ENCODE measurements at regions not wholly inside any gene's neighbourhood (a gene's known extent, or its start where the extent isn't known, plus 50 kb on each side); places are given as distances from the start of the nearest gene placed in this dataset.
"Not testable (repeated sequence)": the region's sequence is repeated elsewhere in the genome, so short reads cannot be mapped to it uniquely, and the experiment has no call there.

DNA sequence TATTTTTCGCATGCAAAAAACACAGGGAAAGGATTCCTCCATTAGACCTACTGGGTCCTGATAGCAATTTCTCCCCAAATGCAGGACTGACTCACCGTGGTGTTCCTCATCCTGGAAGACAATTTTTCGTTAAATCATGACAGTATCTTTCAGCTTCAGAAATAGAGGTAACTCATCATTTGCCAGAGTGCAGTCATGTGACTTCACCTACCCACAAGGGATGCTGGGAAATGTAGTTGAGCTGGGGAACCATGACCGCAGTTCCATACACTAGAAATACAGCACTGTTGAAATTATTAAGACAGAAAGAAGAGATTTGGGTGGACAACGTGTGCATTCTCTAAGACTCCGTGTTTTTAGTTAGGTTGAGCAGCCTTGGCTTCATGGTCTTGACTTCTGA, 269.5 kb upstream of the USP9Y start:
- DNase-seq: no peak
- in situ Hi-C loops (cut with MboI; ENCODE audit: low pct_unique_long_range_greater_than_20kb, low sequenced_read_pairs): no loop called here

DNA sequence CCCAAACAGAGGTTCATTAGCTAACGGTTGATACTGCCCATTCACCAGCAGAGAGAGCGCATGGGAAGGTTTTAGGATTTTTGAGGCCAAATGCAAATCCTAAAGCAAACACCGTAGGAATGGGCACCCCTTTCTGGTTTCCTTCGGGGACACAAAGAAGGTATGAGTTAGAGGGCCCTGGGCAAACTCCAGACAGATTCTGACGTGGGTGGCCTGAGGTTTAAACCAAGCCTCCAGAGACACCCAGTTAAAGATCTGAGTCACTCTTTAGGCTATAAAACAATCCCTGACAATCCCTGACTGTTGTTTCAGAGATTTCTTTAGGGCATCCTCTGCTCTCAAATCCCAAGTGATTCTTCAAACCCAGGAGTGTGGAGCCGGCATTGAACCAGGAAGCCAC, 262.2 kb upstream of the USP9Y start:
- in situ Hi-C loops (cut with MboI; ENCODE audit: low pct_unique_long_range_greater_than_20kb, low sequenced_read_pairs); DNase-seq: not testable (repeated sequence)

DNA sequence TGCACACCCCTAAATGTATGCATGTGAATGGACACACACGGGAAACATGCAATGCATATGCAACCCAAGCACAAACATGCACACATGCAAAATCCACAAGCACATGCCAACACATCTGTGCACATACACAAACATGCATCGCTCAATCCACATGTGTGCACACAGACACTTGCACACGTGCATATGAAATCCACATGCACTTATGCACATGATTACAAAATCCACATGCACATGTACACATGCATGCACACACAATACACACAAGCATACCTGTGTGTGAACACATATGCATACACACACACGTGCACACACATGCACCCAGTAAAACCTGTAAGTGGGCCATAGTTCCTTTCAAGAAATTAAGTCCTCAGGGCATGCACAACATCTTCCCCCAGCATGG, 256.8 kb upstream of the USP9Y start:
- in situ Hi-C loops (cut with MboI; ENCODE audit: low pct_unique_long_range_greater_than_20kb, low sequenced_read_pairs): no loop called here
- no peak for DNase-seq

DNA sequence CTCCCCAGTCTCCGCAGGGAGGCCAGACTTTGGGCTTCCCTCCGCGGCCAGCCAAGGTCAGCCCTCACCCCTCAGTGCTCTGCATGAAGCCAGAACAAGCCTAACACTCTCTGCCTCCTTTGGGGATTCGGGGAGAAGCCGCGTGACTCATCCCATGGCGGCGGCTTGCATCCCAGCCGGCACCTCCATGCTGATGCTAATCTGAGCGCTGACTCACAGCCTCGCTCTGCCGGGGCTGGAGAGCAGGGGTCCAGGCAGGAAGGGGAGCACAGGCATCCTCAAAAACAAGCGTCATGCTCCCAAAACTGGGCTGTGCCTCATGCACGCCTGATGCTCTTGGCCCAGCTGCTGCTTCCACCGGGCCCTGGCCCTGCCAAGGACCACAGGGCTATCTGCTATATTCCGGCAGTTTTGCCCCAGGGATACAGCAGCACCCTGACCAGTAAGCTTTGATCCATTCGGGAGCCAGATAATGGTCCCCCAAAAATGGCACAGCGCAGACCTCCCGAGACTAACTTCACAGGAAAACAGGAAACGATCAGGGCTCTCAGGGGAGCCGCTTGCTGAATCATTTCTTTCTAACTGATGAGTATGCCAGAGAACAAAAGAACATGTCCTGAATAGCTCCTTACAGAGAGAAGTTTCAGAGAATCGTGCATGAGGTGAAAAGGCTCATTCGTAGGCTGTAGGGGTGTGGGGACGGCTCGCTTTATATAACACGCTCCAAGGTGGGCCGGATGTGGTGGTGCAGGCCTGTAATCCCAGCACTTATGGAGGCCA, 254.4 kb upstream of the USP9Y start:
- DNase-seq; in situ Hi-C loops (cut with MboI; ENCODE audit: low pct_unique_long_range_greater_than_20kb, low sequenced_read_pairs): not testable (repeated sequence)

DNA sequence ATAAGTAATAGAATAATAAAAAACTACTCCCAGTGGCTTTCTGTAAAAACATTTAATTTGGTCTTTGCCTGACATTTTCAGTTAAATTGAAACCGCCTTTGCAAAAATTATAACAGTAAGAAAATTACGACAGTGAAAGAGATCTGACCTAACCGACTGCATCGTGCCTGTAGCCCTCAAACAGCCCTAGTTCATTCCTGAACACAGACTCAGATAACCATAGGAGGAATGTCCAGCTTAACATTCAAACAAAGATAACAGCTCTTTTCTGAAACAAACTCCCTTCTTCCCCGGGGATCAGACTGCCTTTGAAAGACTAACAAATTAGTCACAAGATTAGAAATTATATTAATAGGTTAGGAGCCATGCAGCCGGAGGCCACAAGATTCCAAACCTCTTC, 252.5 kb upstream of the USP9Y start:
- in situ Hi-C loops (cut with MboI; ENCODE audit: low pct_unique_long_range_greater_than_20kb, low sequenced_read_pairs); DNase-seq: not testable (repeated sequence)

DNA sequence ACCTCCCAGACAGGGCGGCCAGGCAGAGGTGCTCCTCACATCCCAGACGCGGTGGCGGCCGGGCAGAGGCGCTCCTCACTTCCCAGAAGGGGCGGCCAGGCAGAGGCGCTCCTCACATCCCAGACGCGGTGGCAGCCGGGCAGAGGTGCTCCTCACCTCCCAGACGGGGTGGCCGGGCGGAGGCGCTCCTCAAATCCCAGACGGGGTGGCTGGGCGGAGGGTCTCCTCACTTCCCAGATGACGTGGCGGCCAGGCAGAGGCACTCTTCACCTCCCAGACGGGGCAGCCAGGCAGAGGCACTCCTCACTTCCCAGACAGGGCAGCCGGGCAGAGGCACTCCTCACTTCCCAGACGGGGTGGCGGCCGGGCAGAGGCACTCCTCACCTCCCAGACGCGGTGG, 247.7 kb upstream of the USP9Y start:
- in situ Hi-C loops (cut with MboI; ENCODE audit: low pct_unique_long_range_greater_than_20kb, low sequenced_read_pairs); DNase-seq: not testable (repeated sequence)

DNA sequence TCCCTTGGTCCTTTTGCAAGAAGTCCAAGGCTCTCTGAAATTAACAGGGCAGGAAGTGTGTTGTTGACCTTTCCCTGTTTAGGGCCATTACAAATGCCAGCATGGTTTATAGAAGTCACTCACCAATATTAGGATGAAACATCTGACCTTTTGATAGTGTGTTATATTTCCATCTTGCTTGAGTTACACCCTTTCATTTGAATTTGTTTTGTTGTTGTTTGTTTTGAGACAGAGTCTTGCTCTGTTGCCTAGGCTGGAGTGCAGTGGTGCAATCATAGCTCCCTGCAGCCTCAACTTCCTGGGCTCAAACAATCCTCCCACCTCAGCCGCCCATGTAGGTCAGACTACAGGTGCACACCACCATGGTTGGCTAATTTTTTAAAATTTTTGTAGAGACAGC, 241.1 kb upstream of the USP9Y start:
- no peak for DNase-seq
- in situ Hi-C loops (cut with MboI; ENCODE audit: low pct_unique_long_range_greater_than_20kb, low sequenced_read_pairs): no loop called here

DNA sequence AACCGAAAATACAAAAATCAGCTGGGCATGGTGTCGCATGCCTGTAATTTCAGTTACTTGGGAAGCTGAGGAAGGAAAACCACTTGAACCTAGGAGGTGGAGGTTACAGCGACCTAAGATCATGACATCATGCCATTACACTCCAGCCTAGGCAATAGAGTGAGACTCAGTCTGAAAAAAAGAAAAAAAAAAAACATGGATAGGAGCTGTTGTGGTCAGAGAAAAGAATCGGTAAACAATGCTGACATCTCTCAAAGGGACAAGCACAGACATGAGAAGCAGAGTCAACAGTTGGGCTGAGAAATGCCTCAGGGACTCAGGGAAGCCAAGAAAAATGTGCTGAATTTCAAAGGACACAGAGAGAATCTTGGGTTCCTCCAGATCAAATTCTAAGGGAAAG, 236.9 kb upstream of the USP9Y start:
- in situ Hi-C loops (cut with MboI; ENCODE audit: low pct_unique_long_range_greater_than_20kb, low sequenced_read_pairs): no loop called here
- no peak for DNase-seq

DNA sequence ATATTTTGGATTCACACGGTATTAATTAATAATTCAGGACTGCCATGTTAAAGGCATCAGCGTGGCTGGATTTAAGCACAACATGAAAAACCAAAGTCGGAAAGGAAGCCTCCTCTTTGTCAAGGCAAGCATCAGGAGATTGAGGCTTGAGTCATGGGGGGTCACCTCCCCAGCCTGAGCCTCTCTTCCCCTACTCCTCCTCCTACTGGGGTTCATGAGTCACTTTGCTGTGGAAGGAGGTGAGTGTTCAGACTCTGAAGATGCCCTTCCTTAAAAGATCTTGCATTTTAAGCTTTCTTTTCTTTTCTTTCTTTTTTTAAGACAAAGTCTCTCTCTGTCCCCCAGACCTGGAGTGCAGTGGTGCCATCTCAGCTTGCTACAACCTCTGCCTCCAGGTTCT, 235.3 kb upstream of the USP9Y start:
- in situ Hi-C loops (cut with MboI; ENCODE audit: low pct_unique_long_range_greater_than_20kb, low sequenced_read_pairs): no loop called here
- no peak for DNase-seq

DNA sequence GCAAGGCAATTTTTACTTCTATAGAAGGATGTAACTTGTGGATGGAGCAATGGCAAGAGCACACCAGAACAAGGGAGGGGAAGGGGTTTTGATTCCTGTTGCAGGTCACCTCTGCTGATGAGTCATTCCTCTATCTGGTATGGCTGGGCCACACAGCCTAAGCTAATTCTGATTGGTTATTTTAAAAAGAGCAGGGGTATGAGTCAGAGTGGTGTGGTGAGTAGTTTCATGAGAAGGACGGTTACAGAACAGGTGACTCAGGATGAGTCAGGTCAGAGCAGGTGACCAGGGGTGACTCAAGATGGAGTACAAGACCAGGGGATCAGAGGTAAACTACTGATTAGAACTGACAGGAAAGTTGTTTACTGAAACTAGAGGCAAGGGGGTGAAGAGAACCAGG, 231.9 kb upstream of the USP9Y start:
- in situ Hi-C loops (cut with MboI; ENCODE audit: low pct_unique_long_range_greater_than_20kb, low sequenced_read_pairs): no loop called here
- no peak for DNase-seq

DNA sequence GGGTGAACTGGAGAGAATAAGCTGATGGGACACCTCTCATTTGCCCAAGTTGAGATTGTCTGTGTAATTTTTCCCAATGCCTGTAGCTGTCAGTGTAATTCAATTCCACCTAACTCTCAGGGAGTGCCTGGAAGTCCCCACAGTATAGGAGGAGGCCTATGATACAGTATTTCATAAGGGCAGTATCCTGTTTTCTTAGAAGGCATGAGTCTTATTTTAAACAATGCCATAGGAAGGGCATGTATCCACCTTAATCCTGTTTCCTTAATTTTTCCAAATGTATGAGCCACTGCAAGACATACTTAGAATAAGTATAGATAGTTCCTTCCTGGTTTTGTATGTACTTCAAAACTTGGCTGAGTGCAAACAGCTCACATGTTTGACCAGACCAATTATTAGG, 226.6 kb upstream of the USP9Y start:
- in situ Hi-C loops (cut with MboI; ENCODE audit: low pct_unique_long_range_greater_than_20kb, low sequenced_read_pairs): no loop called here
- DNase-seq: no peak

DNA sequence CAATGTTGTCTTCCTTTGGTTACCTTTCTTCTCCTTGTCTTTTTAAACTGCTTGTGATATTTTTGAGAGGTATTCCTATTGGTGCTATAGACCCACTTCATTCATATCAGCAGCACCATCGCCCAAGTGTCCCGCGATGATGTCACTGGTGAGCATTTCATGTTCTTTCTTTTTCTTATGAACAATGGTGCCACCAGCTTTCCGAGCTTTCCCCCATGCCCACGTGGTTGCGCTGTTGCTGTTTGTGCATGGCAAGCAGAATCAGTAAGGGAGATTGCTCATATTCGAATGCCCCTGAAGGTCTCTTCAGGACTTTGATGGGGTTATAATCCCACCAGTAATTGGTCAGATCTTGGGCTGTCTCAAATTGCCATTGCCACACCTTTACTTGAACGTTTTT, 221.6 kb upstream of the USP9Y start:
- in situ Hi-C loops (cut with MboI; ENCODE audit: low pct_unique_long_range_greater_than_20kb, low sequenced_read_pairs): no loop called here
- peak; percentile 87 for DNase-seq

DNA sequence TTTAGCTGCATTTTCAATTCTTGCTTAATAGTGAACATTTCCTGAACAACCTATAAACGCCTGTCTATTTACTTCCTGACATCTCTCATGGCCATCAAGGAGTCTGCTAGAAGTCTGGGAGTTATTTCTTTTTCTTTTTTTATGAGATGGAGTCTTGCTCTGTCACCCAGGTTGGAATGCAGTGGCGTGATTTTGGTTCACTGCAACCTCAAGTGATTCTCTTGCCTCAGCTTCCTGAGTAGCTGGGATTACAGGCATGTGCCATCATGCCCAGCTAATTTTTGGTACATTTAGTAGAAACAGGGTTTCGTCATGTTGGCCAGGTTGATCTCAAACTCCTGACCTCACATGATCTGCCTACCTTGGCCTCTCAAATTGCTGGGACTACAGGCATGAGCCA, 217.6 kb upstream of the USP9Y start:
- in situ Hi-C loops (cut with MboI; ENCODE audit: low pct_unique_long_range_greater_than_20kb, low sequenced_read_pairs): no loop called here
- peak; percentile 18 for DNase-seq

DNA sequence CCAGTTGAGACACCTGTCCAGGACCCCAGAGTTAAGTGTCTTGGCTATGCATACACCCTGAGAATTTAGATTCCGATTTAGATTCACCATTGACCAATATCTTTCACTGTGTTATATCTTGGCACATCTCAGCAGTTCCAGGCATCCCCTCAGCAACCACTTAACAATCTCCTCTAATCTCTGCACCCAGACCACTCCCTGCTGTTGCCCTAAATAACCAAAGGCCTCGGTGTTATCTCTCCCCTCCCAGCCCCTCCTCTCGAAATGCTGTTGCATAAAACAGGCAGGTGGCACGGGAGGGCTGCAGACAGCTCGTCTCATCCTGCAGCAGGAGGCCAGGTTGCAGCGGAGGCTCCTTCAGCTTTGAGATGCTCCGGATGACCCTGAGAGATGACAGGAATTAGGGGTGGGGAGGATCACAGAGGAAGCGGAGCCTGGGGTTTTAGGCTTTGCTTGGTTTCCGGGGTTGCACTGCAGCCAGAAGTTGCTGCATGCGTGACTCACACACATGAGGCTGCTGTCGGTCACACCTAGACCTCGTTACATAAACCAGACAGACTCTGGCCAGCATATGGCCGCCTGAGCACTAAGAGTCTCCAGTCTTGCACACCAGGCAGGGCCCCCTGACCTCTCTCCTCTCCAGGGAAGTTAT, 210.3 kb upstream of the USP9Y start:
- in situ Hi-C loops (cut with MboI; ENCODE audit: low pct_unique_long_range_greater_than_20kb, low sequenced_read_pairs): no loop called here

DNA sequence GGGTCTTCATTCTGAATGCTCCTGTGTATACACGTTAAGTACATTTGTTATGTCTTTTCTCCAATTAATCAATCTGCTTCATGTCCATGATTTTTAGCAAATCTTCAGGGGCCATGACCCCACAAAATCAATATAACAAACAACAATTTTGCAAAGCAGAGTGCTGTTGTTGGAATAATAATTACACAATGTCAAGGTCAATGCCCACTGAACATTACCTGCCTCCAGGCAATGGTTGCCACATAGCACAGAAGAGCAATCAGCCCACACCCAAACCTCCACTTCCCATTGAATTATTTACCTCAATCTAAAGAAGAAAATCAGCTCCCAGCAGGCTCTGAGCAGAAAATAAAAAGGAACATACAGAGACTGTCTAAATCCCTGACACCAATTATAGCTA, 208.8 kb upstream of the USP9Y start:
- no peak for DNase-seq
- in situ Hi-C loops (cut with MboI; ENCODE audit: low pct_unique_long_range_greater_than_20kb, low sequenced_read_pairs): no loop called here

More for the DNA sequence above, 210.3 kb upstream of the USP9Y start:
- DNase-seq: no peak

DNA sequence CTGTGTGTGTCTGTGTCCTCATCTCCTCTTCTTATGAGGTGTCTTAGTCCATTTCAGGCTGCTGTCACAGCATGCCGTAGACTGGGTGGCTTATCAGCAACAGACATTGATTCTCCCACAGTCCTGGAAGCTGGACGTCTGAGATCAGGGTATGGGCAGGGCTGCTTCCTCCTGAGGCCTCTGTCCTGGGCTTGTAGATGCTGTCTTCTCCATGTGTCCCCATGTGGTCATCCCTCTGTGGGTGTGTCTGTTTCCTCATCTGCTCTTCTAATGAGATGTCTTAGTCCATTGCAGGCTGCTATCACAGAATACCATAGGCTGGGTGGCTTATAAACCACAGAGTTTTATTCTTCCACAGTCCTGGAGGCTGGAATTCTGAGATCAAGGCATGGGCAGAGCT, 205.0 kb upstream of the USP9Y start:
- in situ Hi-C loops (cut with MboI; ENCODE audit: low pct_unique_long_range_greater_than_20kb, low sequenced_read_pairs): no loop called here
- no peak for DNase-seq

DNA sequence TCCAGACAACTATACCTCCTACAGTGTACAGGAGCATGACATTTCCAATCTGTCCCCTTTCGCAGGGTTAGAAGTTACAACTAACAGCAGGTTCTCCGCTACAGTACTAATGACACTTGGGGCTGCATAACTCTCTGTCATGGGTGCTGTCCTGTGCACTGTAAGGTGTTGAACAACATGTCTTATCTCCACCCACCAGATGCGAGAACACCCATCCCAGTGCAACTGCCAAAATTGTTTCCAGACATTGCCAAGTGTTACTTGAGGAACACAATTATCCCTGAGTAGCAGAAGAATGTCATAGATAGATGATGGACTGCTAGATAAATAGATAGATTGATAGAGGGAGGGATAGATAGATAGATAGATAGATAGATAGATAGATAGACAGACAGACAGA, 200.9 kb upstream of the USP9Y start:
- in situ Hi-C loops (cut with MboI; ENCODE audit: low pct_unique_long_range_greater_than_20kb, low sequenced_read_pairs): no loop called here
- DNase-seq: no peak

DNA sequence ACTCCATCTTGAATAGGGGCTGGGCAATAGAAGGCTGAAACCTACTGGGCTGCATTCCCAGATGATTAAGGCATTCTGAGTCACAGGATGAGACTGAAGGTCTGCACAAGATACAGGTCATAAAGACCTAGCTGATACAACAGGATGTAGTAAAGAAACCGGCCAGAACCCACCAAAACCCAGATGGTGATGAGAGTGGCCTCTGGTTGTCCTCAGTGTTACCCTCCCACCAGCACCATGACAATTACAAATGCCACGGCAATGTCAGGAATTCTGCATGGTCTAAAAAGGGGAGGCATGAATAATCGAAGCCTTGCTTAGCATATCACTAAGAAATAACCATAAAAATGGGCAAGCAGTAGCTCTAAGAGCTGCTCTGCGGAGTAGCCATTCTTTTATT, 197.0 kb upstream of the USP9Y start:
- DNase-seq; in situ Hi-C loops (cut with MboI; ENCODE audit: low pct_unique_long_range_greater_than_20kb, low sequenced_read_pairs): not testable (repeated sequence)

DNA sequence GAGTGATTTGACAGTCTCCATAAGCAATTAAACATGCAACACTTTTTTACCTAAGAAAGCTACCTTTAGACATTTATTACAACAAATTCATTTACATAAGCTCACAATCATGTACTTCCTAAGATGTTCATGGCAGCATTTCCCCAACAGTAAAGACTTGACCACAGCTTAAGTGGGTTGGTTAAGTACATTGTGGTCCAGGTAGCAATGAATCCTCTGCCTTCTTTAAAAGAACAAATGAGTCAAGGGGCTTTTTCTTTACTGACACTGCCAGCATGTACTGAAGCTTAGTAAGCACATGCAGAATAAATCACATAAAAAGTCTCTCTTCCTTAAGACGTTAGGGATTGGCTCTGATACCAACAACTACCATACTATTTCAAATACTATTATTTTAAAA, 183.7 kb upstream of the USP9Y start:
- in situ Hi-C loops (cut with MboI; ENCODE audit: low pct_unique_long_range_greater_than_20kb, low sequenced_read_pairs): no loop called here
- DNase-seq: no peak

DNA sequence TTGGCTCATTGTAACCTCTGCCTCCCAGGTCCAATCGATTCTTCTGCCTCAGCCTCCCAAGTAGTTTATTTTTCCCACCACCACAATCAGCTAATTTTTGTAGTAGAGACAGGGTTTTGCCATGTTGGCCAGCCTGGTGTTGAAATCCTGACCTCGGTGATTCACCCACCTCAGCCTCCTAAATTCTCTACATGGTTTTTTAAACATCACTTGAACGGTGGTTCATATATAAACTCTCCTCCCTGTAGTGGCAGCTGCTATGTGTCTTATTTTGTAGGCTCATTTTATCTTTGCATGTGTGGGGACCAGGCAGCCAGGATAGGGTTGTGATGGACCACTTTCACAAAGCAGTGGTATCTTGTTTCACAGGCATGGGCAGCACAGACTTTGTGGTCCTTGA, 175.8 kb upstream of the USP9Y start:
- in situ Hi-C loops (cut with MboI; ENCODE audit: low pct_unique_long_range_greater_than_20kb, low sequenced_read_pairs): no loop called here
- DNase-seq: no peak

Data from KBM-7 (cell line).